ENCODE measurements at regions not wholly inside any gene's neighbourhood (a gene's known extent, or its start where the extent isn't known, plus 50 kb on each side); places are given as distances from the start of the nearest gene placed in this dataset.
"Not testable (repeated sequence)": the region's sequence is repeated elsewhere in the genome, so short reads cannot be mapped to it uniquely, and the experiment has no call there.

- DNase-seq, result no peak
Measured at GRCh38 chr5:99035942-99036341, 107.1 kb upstream of the CHD1 start.

- no peak for DNase-seq
Measured at GRCh38 chr5:99034336-99034735, 105.5 kb upstream of the CHD1 start.

GRCh38 chr5:99033014-99033900 lies 104.5 kb upstream of the CHD1 start:
- DNase-seq, result no peak

GRCh38 chr5:99032234-99033013 lies 103.6 kb upstream of the CHD1 start:
- DNase-seq, result peak; percentile 44

- no peak for DNase-seq
Measured at GRCh38 chr5:99030906-99031440, 102.2 kb upstream of the CHD1 start.

- DNase-seq, result no peak
Measured at GRCh38 chr5:99029172-99029571, 100.4 kb upstream of the CHD1 start.

GRCh38 chr5:99028170-99028569 lies 99.4 kb upstream of the CHD1 start:
- DNase-seq, result not testable (repeated sequence)

GRCh38 chr5:99025298-99026045 lies 96.7 kb upstream of the CHD1 start:
- no peak for DNase-seq

GRCh38 chr5:99023330-99023729 lies 94.5 kb upstream of the CHD1 start:
- DNase-seq, result no peak

GRCh38 chr5:99022250-99022649 lies 93.4 kb upstream of the CHD1 start:
- DNase-seq, result no peak

GRCh38 chr5:99020698-99021048 lies 91.9 kb upstream of the CHD1 start:
- DNase-seq, result no peak

- DNase-seq, result peak; percentile 2
Measured at GRCh38 chr5:99019812-99020697, 91.2 kb upstream of the CHD1 start.

- no peak for DNase-seq
Measured at GRCh38 chr5:99019254-99019653, 90.4 kb upstream of the CHD1 start.

- DNase-seq, result no peak
Measured at GRCh38 chr5:99010294-99010693, 81.5 kb upstream of the CHD1 start.

- not testable (repeated sequence) for DNase-seq
Measured at GRCh38 chr5:99008009-99008408, 79.2 kb upstream of the CHD1 start.

GRCh38 chr5:99005506-99005905 lies 76.7 kb upstream of the CHD1 start:
- DNase-seq, result no peak

GRCh38 chr5:99004960-99005359 lies 76.2 kb upstream of the CHD1 start:
- DNase-seq, result no peak

- no peak for DNase-seq
Measured at GRCh38 chr5:99000876-99001275, 72.1 kb upstream of the CHD1 start.

- no peak for DNase-seq
Measured at GRCh38 chr5:99000221-99000620, 71.4 kb upstream of the CHD1 start.

- DNase-seq, result no peak
Measured at GRCh38 chr5:98999631-99000030, 70.8 kb upstream of the CHD1 start.

GRCh38 chr5:98997000-98997399 lies 68.2 kb upstream of the CHD1 start:
- no peak for DNase-seq

- no peak for DNase-seq
Measured at GRCh38 chr5:98994611-98995010, 65.8 kb upstream of the CHD1 start.

Data from NCI-H146 (cell line).